Cardiac muscle cell (in vitro differentiated cells and primary cell): ENCODE measurements at regions not wholly inside any gene's neighbourhood (a gene's known extent, or its start where the extent isn't known, plus 50 kb on each side); places are given as distances from the start of the nearest gene placed in this dataset.

Experiments used
- DNase-seq, 2 donors: peaks; one replicate each; pipeline versions ENCODE4 v3.0.0 to v3.0.0-alpha.2; 2010 to 2017; ENCODE audit warnings: low read depth in 1 of 2, low spot score in 1 of 2
- H3K27ac ChIP-seq: fragments of 200-600 bp; sonication (generic); 2 replicates; pipeline ENCODE4 v1.5.1; 2016
- H3K27me3 ChIP-seq: fragments of 200-600 bp; sonication (generic); 2 replicates; pipeline ENCODE4 v1.6.0; 2016; ENCODE audit warnings: control low read depth
- H3K36me3 ChIP-seq: fragments of 200-600 bp; sonication (generic); 2 replicates; pipeline ENCODE4 v1.5.1; 2016; ENCODE audit warnings: control low read depth
- H3K4me1 ChIP-seq: fragments of 200-600 bp; sonication (generic); 2 replicates; pipeline ENCODE4 v1.8.1; 2017; ENCODE audit warnings: low read depth, mild to moderate bottlenecking, mixed run types
- H3K4me3 ChIP-seq: fragments of 200-600 bp; sonication (generic); 2 replicates; pipeline ENCODE4 v1.5.1; 2016; ENCODE audit warnings: mild to moderate bottlenecking
- H3K9me3 ChIP-seq: fragments of 200-600 bp; sonication (generic); 2 replicates; pipeline ENCODE4 v1.5.1; 2017; ENCODE audit warnings: low read depth, mild to moderate bottlenecking, control low read depth
- CTCF ChIP-seq: IDR thresholded peaks from 2 replicates; pipeline ENCODE4 v1.5.1; 2012; ENCODE audit warnings: low read depth, mild to moderate bottlenecking, low read length

DNA sequence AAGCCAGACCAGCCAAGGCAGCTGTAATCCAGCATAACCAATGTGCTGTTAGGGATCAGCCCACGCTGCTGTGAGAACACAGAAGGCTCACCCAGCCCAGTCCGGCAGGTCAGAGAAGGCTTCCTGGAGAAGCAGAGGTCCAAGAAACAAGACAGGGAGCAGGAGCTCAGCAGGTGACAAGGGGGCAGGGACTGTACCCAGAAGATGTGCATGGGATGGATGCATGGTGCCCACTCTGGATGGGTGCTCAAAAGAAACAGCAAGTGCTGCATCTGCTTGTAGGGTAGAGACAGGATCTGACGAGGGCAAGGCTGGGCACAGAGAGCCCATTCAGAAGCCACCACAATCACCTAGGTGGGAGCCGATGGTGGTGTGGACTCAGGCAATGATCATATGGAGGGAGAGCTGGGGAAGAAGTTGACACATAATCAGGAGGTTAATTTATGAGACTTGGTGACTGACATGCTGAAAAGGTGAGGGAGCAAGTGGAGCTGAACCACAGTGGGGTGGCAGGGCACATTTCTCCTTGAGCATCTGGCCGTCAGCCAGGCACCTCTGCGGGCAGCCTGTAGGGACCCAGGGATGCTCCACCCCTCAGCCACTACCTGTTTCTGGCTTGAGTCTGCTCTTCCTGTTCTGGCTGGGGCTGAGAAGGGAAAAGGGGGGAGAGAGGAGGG lies 102.3 kb upstream of the DRD2 start:
- H3K27me3 ChIP-seq = no peaks in the 10 kb centered on the region
- H3K9me3 ChIP-seq = no peaks in the 10 kb centered on the region
- no peak overlapping the region for H3K27ac ChIP-seq
- H3K4me1 ChIP-seq = no peaks in the 10 kb centered on the region
- DNase-seq = no peak
- no peak for TF ChIP-seq CTCF
- H3K4me3 ChIP-seq = no peak overlapping the region
- H3K36me3 ChIP-seq = no peaks in the 10 kb centered on the region

- peaks cover 3% of the 10 kb centered on the region for H3K4me1 ChIP-seq
- H3K27me3 ChIP-seq = no peaks in the 10 kb centered on the region
- H3K4me3 ChIP-seq = no peak overlapping the region
- DNase-seq = no peak
- no peaks in the 10 kb centered on the region for H3K36me3 ChIP-seq
- H3K9me3 ChIP-seq = no peaks in the 10 kb centered on the region
- TF ChIP-seq CTCF = no peak
- H3K27ac ChIP-seq = no peak overlapping the region
Observed at GRCh38 chr11:113574586-113574985, 99.4 kb upstream of the DRD2 start.

GRCh38 chr11:113574171-113574570 lies 99.0 kb upstream of the DRD2 start:
- Histone ChIP-seq H3K27me3 (no peaks in the 10 kb centered on the region), H3K4me1 (peaks cover 4% of the 10 kb centered on the region), H3K9me3 (no peaks in the 10 kb centered on the region), H3K27ac (no peak overlapping the region), H3K36me3 (no peaks in the 10 kb centered on the region), H3K4me3 (no peak overlapping the region)
- no peak for TF ChIP-seq CTCF
- DNase-seq = no peak

DNA sequence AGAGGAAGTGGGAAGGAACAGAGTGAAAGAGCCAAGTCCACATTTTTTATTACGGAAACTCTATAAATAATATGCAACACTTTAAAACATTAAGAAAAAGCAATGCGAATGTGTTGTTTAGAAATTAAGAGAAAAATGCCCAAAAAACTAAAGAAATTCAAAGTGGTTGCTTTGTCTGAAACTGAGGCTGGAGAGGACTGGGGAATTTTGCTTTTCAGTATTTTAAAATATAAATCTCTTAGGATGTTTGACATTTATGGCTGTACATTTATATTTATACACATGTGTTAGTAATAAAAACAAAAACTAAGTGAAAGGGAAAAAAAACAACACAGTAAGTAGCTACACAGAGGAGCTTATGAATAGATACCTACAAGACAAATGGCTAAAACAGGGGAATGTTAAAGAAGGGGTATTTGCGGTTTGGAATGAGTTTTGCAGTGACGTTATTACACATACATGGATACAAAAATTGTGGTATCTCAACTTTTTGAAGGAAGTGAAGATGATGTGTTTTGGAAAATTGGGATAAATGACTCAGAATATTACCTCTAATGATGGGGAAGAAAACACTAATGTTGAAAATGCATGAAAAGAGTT lies 97.0 kb upstream of the DRD2 start:
- no peak for TF ChIP-seq CTCF
- peaks cover 12% of the 10 kb centered on the region for H3K4me1 ChIP-seq
- no peak overlapping the region for H3K4me3 ChIP-seq
- H3K27ac ChIP-seq = no peak overlapping the region
- DNase-seq = peak in 1 of 2 donors; percentile 8
- no peaks in the 10 kb centered on the region for H3K9me3 ChIP-seq
- no peaks in the 10 kb centered on the region for H3K27me3 ChIP-seq
- no peaks in the 10 kb centered on the region for H3K36me3 ChIP-seq

GRCh38 chr11:113571531-113571930 lies 96.3 kb upstream of the DRD2 start:
- no peaks in the 10 kb centered on the region for H3K9me3 ChIP-seq
- peaks cover 12% of the 10 kb centered on the region for H3K4me1 ChIP-seq
- no peaks in the 10 kb centered on the region for H3K36me3 ChIP-seq
- no peak overlapping the region for H3K4me3 ChIP-seq
- no peak overlapping the region for H3K27ac ChIP-seq
- DNase-seq = no peak
- H3K27me3 ChIP-seq = no peaks in the 10 kb centered on the region
- no peak for TF ChIP-seq CTCF
